NCI-H2029 (cell line): ENCODE measurements at regions not wholly inside any gene's neighbourhood (a gene's known extent, or its start where the extent isn't known, plus 50 kb on each side); places are given as distances from the start of the nearest gene placed in this dataset.
"Not testable (repeated sequence)": the region's sequence is repeated elsewhere in the genome, so short reads cannot be mapped to it uniquely, and the experiment has no call there.

ENCODE experiments used
- DNase-seq: peaks from one replicate; lab custom pipeline; 2025; lab: John Stamatoyannopoulos, UW

- no peak for DNase-seq
These were observed 210.2 kb upstream of the ISL1 start for GRCh38 chr5:51172903-51173626.

GRCh38 chr5:51181208-51181894 is 201.9 kb upstream of the ISL1 start:
- no peak for DNase-seq

- DNase-seq: no peak
These were observed 197.4 kb upstream of the ISL1 start for GRCh38 chr5:51185850-51186329.

- DNase-seq: no peak
These were observed 195.2 kb upstream of the ISL1 start for GRCh38 chr5:51188001-51188591.

- no peak for DNase-seq
These were observed 188.6 kb upstream of the ISL1 start for GRCh38 chr5:51194671-51195070.

- DNase-seq: no peak
These were observed 182.2 kb upstream of the ISL1 start for GRCh38 chr5:51201024-51201423.

- no peak for DNase-seq
These were observed 181.5 kb upstream of the ISL1 start for GRCh38 chr5:51201708-51202107.

GRCh38 chr5:51202161-51202560 is 181.1 kb upstream of the ISL1 start:
- no peak for DNase-seq

GRCh38 chr5:51203598-51203997 is 179.7 kb upstream of the ISL1 start:
- no peak for DNase-seq

- DNase-seq: no peak
These were observed 175.0 kb upstream of the ISL1 start for GRCh38 chr5:51208296-51208695.

GRCh38 chr5:51214746-51215145 is 168.5 kb upstream of the ISL1 start:
- DNase-seq: no peak

GRCh38 chr5:51225789-51226742 is 157.2 kb upstream of the ISL1 start:
- DNase-seq: peak; percentile 69

GRCh38 chr5:51227963-51228470 is 155.2 kb upstream of the ISL1 start:
- DNase-seq: peak; percentile 14

GRCh38 chr5:51230336-51230735 is 152.9 kb upstream of the ISL1 start:
- DNase-seq: no peak

GRCh38 chr5:51242456-51242855 is 140.8 kb upstream of the ISL1 start:
- DNase-seq: no peak

- DNase-seq: not testable (repeated sequence)
These were observed 132.3 kb upstream of the ISL1 start for GRCh38 chr5:51250957-51251356.

GRCh38 chr5:51271261-51271660 is 112.0 kb upstream of the ISL1 start:
- DNase-seq: no peak

- no peak for DNase-seq
These were observed 110.2 kb upstream of the ISL1 start for GRCh38 chr5:51273021-51273420.

GRCh38 chr5:51273871-51274270 is 109.4 kb upstream of the ISL1 start:
- DNase-seq: no peak

- no peak for DNase-seq
These were observed 107.8 kb upstream of the ISL1 start for GRCh38 chr5:51275428-51275827.

GRCh38 chr5:51276250-51276649 is 107.0 kb upstream of the ISL1 start:
- no peak for DNase-seq

- no peak for DNase-seq
These were observed 104.7 kb upstream of the ISL1 start for GRCh38 chr5:51278539-51278938.
